CD14-positive monocyte (primary cell): ENCODE measurements at regions not wholly inside any gene's neighbourhood (a gene's known extent, or its start where the extent isn't known, plus 50 kb on each side); places are given as distances from the start of the nearest gene placed in this dataset.
A peak's percentile ranks its signal among the peaks of the same experiment; 100 is the strongest.

Source experiments
- DNase-seq, 3 donors: peaks; one replicate each; pipeline ENCODE4 v3.0.0-alpha.2; 2011 to 2022
- H2AFZ ChIP-seq: 2 replicates; pipeline ENCODE4 v1.6.0; 2012; ENCODE audit warnings: mild to moderate bottlenecking, low read depth, low read length, inconsistent platforms; ENCODE audit not compliant: insufficient read depth, poor library complexity, severe bottlenecking
- H3K27ac ChIP-seq, 2 donors: 1 replicate in 1 of 2; 2 replicates in 1 of 2; pipeline ENCODE4 v1.5.1; 2012 to 2013; ENCODE audit warnings: low read length in 2 of 2, control low read depth in 1 of 2, inconsistent platforms in 1 of 2, low read depth in 1 of 2, mild to moderate bottlenecking in 1 of 2
- H3K27me3 ChIP-seq, 2 donors: one replicate each; pipeline versions ENCODE4 v1.6.0 to v1.6.1; 2011 to 2013; ENCODE audit warnings: low read length in 2 of 2; ENCODE audit not compliant: control insufficient read depth in 2 of 2, insufficient read depth in 2 of 2
- H3K36me3 ChIP-seq, 2 donors: replicated peaks in 1 of 2; 1 replicate in 1 of 2; 2 replicates in 1 of 2; pipeline versions ENCODE4 v1.5.1 to v1.6.1; 2012 to 2013; ENCODE audit warnings: low read length in 2 of 2, control low read depth in 1 of 2, inconsistent platforms in 1 of 2, mild to moderate bottlenecking in 1 of 2; ENCODE audit not compliant: insufficient read depth in 2 of 2, control insufficient read depth in 1 of 2
- H3K4me1 ChIP-seq, 2 donors: 1 replicate in 1 of 2; 2 replicates in 1 of 2; pipeline versions ENCODE4 v1.5.1 to v1.6.1; 2012 to 2013; ENCODE audit warnings: low read length in 2 of 2, control low read depth in 1 of 2, inconsistent platforms in 1 of 2, mild to moderate bottlenecking in 1 of 2, moderate library complexity in 1 of 2; ENCODE audit not compliant: insufficient read depth in 2 of 2, control insufficient read depth in 1 of 2
- H3K4me2 ChIP-seq: replicated peaks from 2 replicates; pipeline ENCODE3; 2012; ENCODE audit warnings: low read length, moderate library complexity, mild to moderate bottlenecking; ENCODE audit not compliant: poor library complexity, severe bottlenecking; ENCODE audit errors: extremely low read depth
- H3K4me3 ChIP-seq, 3 experiments: fragments of 200-600 bp in 1 of 3; sonication (generic) in 1 of 3; replicated peaks in 1 of 3; 1 replicate in 2 of 3; 2 replicates in 1 of 3; pipeline ENCODE4 v1.5.1; 2011 to 2013; ENCODE audit warnings: low read length in 3 of 3, mild to moderate bottlenecking in 3 of 3, control low read depth in 2 of 3, low read depth in 2 of 3, inconsistent platforms in 1 of 3, moderate library complexity in 1 of 3
- H3K79me2 ChIP-seq: 2 replicates; pipeline ENCODE4 v1.6.0; 2012; ENCODE audit warnings: mild to moderate bottlenecking, control low read depth, inconsistent platforms, low read length, moderate library complexity; ENCODE audit not compliant: insufficient read depth
- H3K9ac ChIP-seq: 2 replicates; pipeline ENCODE4 v1.6.0; 2017; ENCODE audit warnings: low read length, mild to moderate bottlenecking; ENCODE audit not compliant: insufficient read depth, poor library complexity, severe bottlenecking
- H3K9me3 ChIP-seq, 2 donors: replicated peaks in 1 of 2; 1 replicate in 1 of 2; 2 replicates in 1 of 2; pipeline versions ENCODE4 v1.5.1 to v1.6.1; 2012 to 2013; ENCODE audit warnings: low read length in 2 of 2, control low read depth in 1 of 2; ENCODE audit not compliant: control insufficient read depth in 1 of 2, insufficient read depth in 1 of 2
- H4K20me1 ChIP-seq: 2 replicates; pipeline ENCODE4 v1.6.0; 2012; ENCODE audit warnings: mild to moderate bottlenecking, low read length, control low read depth, moderate library complexity; ENCODE audit not compliant: insufficient read depth
- H3K27ac Mint-ChIP-seq, 7 donors: one replicate each; pipeline ENCODE4 v1.8.0; 2020; ENCODE audit warnings: mild to moderate bottlenecking in 7 of 7, mixed read lengths in 7 of 7, moderate library complexity in 6 of 7, inconsistent platforms in 2 of 7
- H3K27me3 Mint-ChIP-seq, 3 donors: one replicate each; pipeline ENCODE4 v1.8.0; 2021 to 2022; ENCODE audit warnings: low read depth in 3 of 3, mild to moderate bottlenecking in 3 of 3, mixed read lengths in 3 of 3, moderate library complexity in 3 of 3, inconsistent platforms in 1 of 3
- H3K36me3 Mint-ChIP-seq, 2 donors: one replicate each; pipeline ENCODE4 v1.8.0; 2020; ENCODE audit warnings: mixed read lengths in 2 of 2, inconsistent platforms in 1 of 2, mild to moderate bottlenecking in 1 of 2
- H3K4me1 Mint-ChIP-seq: one replicate; pipeline ENCODE4 v1.8.0; 2020; ENCODE audit warnings: mild to moderate bottlenecking, mixed read lengths
- H3K4me3 Mint-ChIP-seq, 2 donors: one replicate each; pipeline ENCODE4 v1.8.0; 2020; ENCODE audit warnings: mild to moderate bottlenecking in 2 of 2, mixed read lengths in 2 of 2, moderate library complexity in 1 of 2
- H3K9me3 Mint-ChIP-seq, 7 donors: one replicate each; pipeline ENCODE4 v1.8.0; 2020 to 2022; ENCODE audit warnings: mixed read lengths in 7 of 7, mild to moderate bottlenecking in 6 of 7, moderate library complexity in 6 of 7, inconsistent platforms in 2 of 7
- WGBS: methylation state at CpG from one replicate; pipeline ENCODE4 v1.1.5; 2013; ENCODE audit warnings: missing lambda C conversion rate; ENCODE audit not compliant: insufficient coverage; 5-methylcytosine and 5-hydroxymethylcytosine counted together
- intact Hi-C, 2 donors: fragments of 100-400 bp; cut with micrococcal nuclease; formaldehyde crosslinking; loops; one replicate each; pipeline versions ENCODE4 v1.15.0 to v1.15.1; 2023
- TF ChIP-seq, protein P1 (sequence below): fragments of 200-600 bp; IDR thresholded peaks from one replicate; pipeline ENCODE4 v1.8.0; 2022; ENCODE audit warnings: antibody characterized with exemption, mild to moderate bottlenecking

DNA sequence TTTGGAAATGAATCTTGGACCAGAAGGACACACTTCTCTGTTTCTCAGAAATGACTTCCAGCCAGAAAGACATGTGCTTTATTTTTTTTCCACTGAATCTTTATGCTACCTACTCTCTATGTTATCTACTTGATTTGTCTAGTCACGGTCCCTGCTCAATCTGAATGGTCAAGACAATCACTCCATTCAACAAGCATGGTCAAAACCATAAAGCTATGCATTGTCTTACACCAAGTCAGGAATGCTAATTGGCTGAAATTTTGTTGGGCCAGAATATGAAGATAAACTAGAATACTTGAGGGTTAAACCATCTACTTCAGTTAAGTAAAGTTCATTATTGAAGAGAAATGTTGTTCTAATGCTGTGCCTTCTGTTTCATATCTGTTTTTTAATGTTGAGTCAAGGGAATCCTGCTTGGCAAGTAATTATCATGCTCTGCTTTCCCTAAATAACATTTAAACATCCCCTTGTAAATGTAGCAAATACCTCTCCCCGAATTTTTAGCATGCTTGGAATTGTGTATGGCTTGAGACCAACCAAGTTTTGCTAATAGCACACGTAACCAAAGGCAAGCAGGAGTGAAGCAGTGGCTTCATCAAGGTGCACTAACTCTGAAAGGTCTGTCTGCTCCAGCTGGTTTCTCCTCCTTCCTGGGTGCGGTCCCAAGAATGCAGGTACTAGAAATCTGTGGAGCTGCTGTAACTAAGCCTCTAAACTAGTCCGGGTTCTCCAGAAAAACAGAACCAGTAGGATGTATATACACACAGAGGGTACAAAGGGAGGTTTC, 190.3 kb upstream of the CDYL start:
- DNase-seq, result no peak
- Histone ChIP-seq H3K4me3 (no peak overlapping the region), H2AFZ (no peak overlapping the region), H3K27me3 (no peaks in the 10 kb centered on the region), H3K9me3 (peaks cover 0 to 7% of the 10 kb centered on the region in 2 donors), H3K79me2 (no peaks in the 10 kb centered on the region), H3K27ac (no peak overlapping the region), H3K4me2 (no peak overlapping the region), H3K9ac (no peak overlapping the region), H4K20me1 (no peaks in the 10 kb centered on the region), H3K4me1 (peaks cover 15 to 23% of the 10 kb centered on the region in 2 donors), H3K36me3 (no peaks in the 10 kb centered on the region)
- intact Hi-C loops, result no loop called here
- peaks cover 0 to 9% (median 0%) of the 10 kb centered on the region in 3 donors for H3K27me3 Mint-ChIP-seq
- no peaks in the 10 kb centered on the region for H3K36me3 Mint-ChIP-seq
- H3K4me1 Mint-ChIP-seq, result peaks cover 22% of the 10 kb centered on the region
- TF ChIP-seq, protein P1, sequence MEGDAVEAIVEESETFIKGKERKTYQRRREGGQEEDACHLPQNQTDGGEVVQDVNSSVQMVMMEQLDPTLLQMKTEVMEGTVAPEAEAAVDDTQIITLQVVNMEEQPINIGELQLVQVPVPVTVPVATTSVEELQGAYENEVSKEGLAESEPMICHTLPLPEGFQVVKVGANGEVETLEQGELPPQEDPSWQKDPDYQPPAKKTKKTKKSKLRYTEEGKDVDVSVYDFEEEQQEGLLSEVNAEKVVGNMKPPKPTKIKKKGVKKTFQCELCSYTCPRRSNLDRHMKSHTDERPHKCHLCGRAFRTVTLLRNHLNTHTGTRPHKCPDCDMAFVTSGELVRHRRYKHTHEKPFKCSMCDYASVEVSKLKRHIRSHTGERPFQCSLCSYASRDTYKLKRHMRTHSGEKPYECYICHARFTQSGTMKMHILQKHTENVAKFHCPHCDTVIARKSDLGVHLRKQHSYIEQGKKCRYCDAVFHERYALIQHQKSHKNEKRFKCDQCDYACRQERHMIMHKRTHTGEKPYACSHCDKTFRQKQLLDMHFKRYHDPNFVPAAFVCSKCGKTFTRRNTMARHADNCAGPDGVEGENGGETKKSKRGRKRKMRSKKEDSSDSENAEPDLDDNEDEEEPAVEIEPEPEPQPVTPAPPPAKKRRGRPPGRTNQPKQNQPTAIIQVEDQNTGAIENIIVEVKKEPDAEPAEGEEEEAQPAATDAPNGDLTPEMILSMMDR, result no peak
- 54% methylated on average over 1 of the region's 5 CpGs for WGBS
- H3K4me3 Mint-ChIP-seq, result no peak overlapping the region
- H3K9me3 Mint-ChIP-seq, result peaks cover 0 to 22% (median 11%) of the 10 kb centered on the region in 7 donors
- H3K27ac Mint-ChIP-seq, result no peak overlapping the region

DNA sequence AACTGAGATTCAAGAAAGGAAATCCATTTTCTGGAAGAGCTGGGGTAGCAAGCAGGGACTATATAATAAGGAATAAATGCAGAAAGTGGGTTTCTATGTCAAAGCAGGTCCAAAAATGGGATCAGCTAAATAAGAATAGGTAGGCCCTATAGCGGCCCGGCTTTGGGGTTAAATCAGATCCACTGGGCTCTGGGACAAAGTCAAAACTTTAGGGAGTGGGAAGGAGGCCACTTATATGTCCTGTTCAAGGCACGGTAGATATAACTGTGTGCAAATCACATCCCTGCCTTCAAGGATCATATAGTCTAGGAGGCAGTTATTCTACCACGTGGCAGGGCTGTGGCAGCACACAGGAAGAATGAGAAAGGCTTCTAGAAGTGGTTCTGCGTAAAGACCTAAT, 191.4 kb upstream of the CDYL start:
- H3K4me2 ChIP-seq, result no peak overlapping the region
- peaks cover 0 to 7% of the 10 kb centered on the region in 2 donors for H3K9me3 ChIP-seq
- H3K27ac ChIP-seq, result no peak overlapping the region
- TF ChIP-seq, protein P1, result no peak
- peaks cover 15 to 23% of the 10 kb centered on the region in 2 donors for H3K4me1 ChIP-seq
- no peak for DNase-seq
- H3K36me3 Mint-ChIP-seq, result no peaks in the 10 kb centered on the region
- H4K20me1 ChIP-seq, result no peaks in the 10 kb centered on the region
- H3K27ac Mint-ChIP-seq, result peak overlapping the region in 1 of 7 donors; percentile 63
- no peak overlapping the region for H3K9ac ChIP-seq
- peaks cover 0 to 22% (median 9%) of the 10 kb centered on the region in 7 donors for H3K9me3 Mint-ChIP-seq
- H3K27me3 Mint-ChIP-seq, result peaks cover 0 to 9% (median 0%) of the 10 kb centered on the region in 3 donors
- H2AFZ ChIP-seq, result no peak overlapping the region
- intact Hi-C loops, result no loop called here
- H3K27me3 ChIP-seq, result no peaks in the 10 kb centered on the region
- WGBS, result 100% methylated on average over 3 of the region's 5 CpGs
- H3K79me2 ChIP-seq, result no peaks in the 10 kb centered on the region
- H3K4me3 Mint-ChIP-seq, result no peak overlapping the region
- peaks cover 22% of the 10 kb centered on the region for H3K4me1 Mint-ChIP-seq
- H3K36me3 ChIP-seq, result no peaks in the 10 kb centered on the region
- no peak overlapping the region for H3K4me3 ChIP-seq
